Esophagus mucosa (tissue), 1 donor: ENCODE measurements at regions not wholly inside any gene's neighbourhood (a gene's known extent, or its start where the extent isn't known, plus 50 kb on each side); places are given as distances from the start of the nearest gene placed in this dataset.
A peak's percentile ranks its signal among the peaks of the same experiment; 100 is the strongest.
"Not testable (repeated sequence)": the region's sequence is repeated elsewhere in the genome, so short reads cannot be mapped to it uniquely, and the experiment has no call there.

Experiments used
- ATAC-seq: fragments of 200-7000 bp; cut with Tn5 transposase; one replicate; pipeline ENCODE4 v1.9.1; 2020
- donor health status: DM: yes; HTN: yes; CAD: no.

- peak; percentile 76 for ATAC-seq
Measured at GRCh38 chr11:106152013-106152412, 74.6 kb downstream of the AASDHPPT start.

GRCh38 chr11:106152824-106153223, 75.4 kb downstream of the AASDHPPT start:
- no peak for ATAC-seq

- peak; percentile 64 for ATAC-seq
Measured at GRCh38 chr11:106156290-106156937, 79.0 kb downstream of the AASDHPPT start.

GRCh38 chr11:106158406-106158805, 80.9 kb downstream of the AASDHPPT start:
- ATAC-seq: no peak

GRCh38 chr11:106159836-106160235, 82.4 kb downstream of the AASDHPPT start:
- ATAC-seq: peak; percentile 54

GRCh38 chr11:106160494-106160893, 83.0 kb downstream of the AASDHPPT start:
- ATAC-seq: no peak

- peak; percentile 52 for ATAC-seq
Measured at GRCh38 chr11:106161775-106162634, 84.5 kb downstream of the AASDHPPT start.

- no peak for ATAC-seq
Measured at GRCh38 chr11:106167085-106167484, 89.6 kb downstream of the AASDHPPT start.

- peak; percentile 79 for ATAC-seq
Measured at GRCh38 chr11:106172386-106172991, 95.0 kb downstream of the AASDHPPT start.

GRCh38 chr11:106173291-106173690, 95.8 kb downstream of the AASDHPPT start:
- ATAC-seq: no peak

GRCh38 chr11:106174003-106174402, 96.5 kb downstream of the AASDHPPT start:
- ATAC-seq: not testable (repeated sequence)

GRCh38 chr11:106176817-106177216, 99.4 kb downstream of the AASDHPPT start:
- no peak for ATAC-seq

GRCh38 chr11:106177311-106177710, 99.8 kb downstream of the AASDHPPT start:
- no peak for ATAC-seq

- peak; percentile 28 for ATAC-seq
Measured at GRCh38 chr11:106178361-106178760, 100.9 kb downstream of the AASDHPPT start.

GRCh38 chr11:106179048-106179447, 101.6 kb downstream of the AASDHPPT start:
- no peak for ATAC-seq

GRCh38 chr11:106186630-106187029, 109.2 kb downstream of the AASDHPPT start:
- ATAC-seq: no peak

- no peak for ATAC-seq
Measured at GRCh38 chr11:106187860-106188456, 110.5 kb downstream of the AASDHPPT start.

GRCh38 chr11:106193956-106194355, 116.5 kb downstream of the AASDHPPT start:
- ATAC-seq: no peak

GRCh38 chr11:106197438-106197837, 120.0 kb downstream of the AASDHPPT start:
- no peak for ATAC-seq

GRCh38 chr11:106202935-106203620, 125.6 kb downstream of the AASDHPPT start:
- no peak for ATAC-seq

GRCh38 chr11:106208760-106209159, 131.3 kb downstream of the AASDHPPT start:
- no peak for ATAC-seq

- no peak for ATAC-seq
Measured at GRCh38 chr11:106212081-106212480, 134.6 kb downstream of the AASDHPPT start.
